HG03457 (cell line): ENCODE measurements at regions not wholly inside any gene's neighbourhood (a gene's known extent, or its start where the extent isn't known, plus 50 kb on each side); places are given as distances from the start of the nearest gene placed in this dataset.

Source experiments
- ATAC-seq: cut with Tn5 transposase; IDR thresholded peaks from one replicate; pipeline ENCODE4 v1.9.1; 2021; ENCODE audit warnings: moderate number of reproducible peaks; ENCODE audit not compliant: unreplicated experiment

- ATAC-seq: no peak
Observed at GRCh38 chr4:58935332-58935731, 1825.1 kb upstream of the IGFBP7 start.

- ATAC-seq: no peak
Observed at GRCh38 chr4:58936436-58936835, 1826.3 kb upstream of the IGFBP7 start.

GRCh38 chr4:58940167-58940566 lies 1830.0 kb upstream of the IGFBP7 start:
- ATAC-seq: no peak

- ATAC-seq: no peak
Observed at GRCh38 chr4:58941286-58941685, 1831.1 kb upstream of the IGFBP7 start.

- ATAC-seq: no peak
Observed at GRCh38 chr4:58953575-58953974, 1843.4 kb upstream of the IGFBP7 start.

GRCh38 chr4:58957711-58958110 lies 1847.5 kb upstream of the IGFBP7 start:
- ATAC-seq: no peak

GRCh38 chr4:58961283-58961682 lies 1851.1 kb upstream of the IGFBP7 start:
- no peak for ATAC-seq

GRCh38 chr4:58961925-58962324 lies 1851.7 kb upstream of the IGFBP7 start:
- no peak for ATAC-seq

- ATAC-seq: no peak
Observed at GRCh38 chr4:58962424-58962823, 1852.2 kb upstream of the IGFBP7 start.

- no peak for ATAC-seq
Observed at GRCh38 chr4:58981828-58982227, 1871.6 kb upstream of the IGFBP7 start.

GRCh38 chr4:58983887-58984286 lies 1873.7 kb upstream of the IGFBP7 start:
- ATAC-seq: no peak

- ATAC-seq: no peak
Observed at GRCh38 chr4:59002148-59002547, 1892.0 kb upstream of the IGFBP7 start.

GRCh38 chr4:59024257-59024656 lies 1914.1 kb upstream of the IGFBP7 start:
- no peak for ATAC-seq

GRCh38 chr4:59037812-59038211 lies 1927.6 kb upstream of the IGFBP7 start:
- ATAC-seq: no peak

- ATAC-seq: no peak
Observed at GRCh38 chr4:59039046-59039445, 1928.9 kb upstream of the IGFBP7 start.

- no peak for ATAC-seq
Observed at GRCh38 chr4:59044286-59044900, 1934.2 kb upstream of the IGFBP7 start.

- no peak for ATAC-seq
Observed at GRCh38 chr4:59054086-59054485, 1943.9 kb upstream of the IGFBP7 start.

GRCh38 chr4:59057804-59058203 lies 1947.6 kb upstream of the IGFBP7 start:
- no peak for ATAC-seq

GRCh38 chr4:59058543-59058942 lies 1948.4 kb upstream of the IGFBP7 start:
- no peak for ATAC-seq

GRCh38 chr4:59060002-59060846 lies 1950.0 kb upstream of the IGFBP7 start:
- ATAC-seq: no peak

GRCh38 chr4:59060895-59061294 lies 1950.7 kb upstream of the IGFBP7 start:
- no peak for ATAC-seq

- no peak for ATAC-seq
Observed at GRCh38 chr4:59063015-59063720, 1953.0 kb upstream of the IGFBP7 start.
